Activated CD8-positive, alpha-beta T cell treated with anti-CD3 and anti-CD28 coated beads for 36 hours (primary cell): ENCODE measurements at regions not wholly inside any gene's neighbourhood (a gene's known extent, or its start where the extent isn't known, plus 50 kb on each side); places are given as distances from the start of the nearest gene placed in this dataset.

Experiments
- ATAC-seq: fragments of 200-7000 bp; cut with Tn5 transposase; one replicate; pipeline ENCODE4 v1.10.0; 2021; ENCODE audit warnings: mild to moderate bottlenecking, moderate library complexity
- CTCF ChIA-PET: fragments of 350-600 bp; sonication (Branson Sonifier 250); formaldehyde crosslinking; loops from one replicate; lab custom pipeline; 2021; ENCODE audit warnings: antibody characterized with exemption; lab: Charles Lee
- POLR2A ChIA-PET: fragments of 350-600 bp; sonication (Branson Sonifier 250); formaldehyde crosslinking; loops from one replicate; lab custom pipeline; 2021; ENCODE audit warnings: antibody characterized with exemption; lab: Charles Lee
- DNase-seq: peaks from one replicate; pipeline ENCODE4 v3.0.0-alpha.2; 2020
- H3K27ac Mint-ChIP-seq: one replicate; pipeline ENCODE4 v1.8.0; 2021; ENCODE audit warnings: mild to moderate bottlenecking, mixed read lengths
- H3K27me3 Mint-ChIP-seq: one replicate; pipeline ENCODE4 v1.8.0; 2021; ENCODE audit warnings: mixed read lengths
- H3K36me3 Mint-ChIP-seq: one replicate; pipeline ENCODE4 v1.8.0; 2021; ENCODE audit warnings: low read depth, mixed read lengths
- H3K4me1 Mint-ChIP-seq: one replicate; pipeline ENCODE4 v1.8.0; 2021; ENCODE audit warnings: low read depth, mixed read lengths
- H3K4me3 Mint-ChIP-seq: one replicate; pipeline ENCODE4 v1.8.0; 2021; ENCODE audit warnings: mild to moderate bottlenecking, moderate library complexity, mixed read lengths
- H3K9me3 Mint-ChIP-seq: one replicate; pipeline ENCODE4 v1.8.0; 2021; ENCODE audit warnings: mixed read lengths
- intact Hi-C: fragments of 100-400 bp; cut with micrococcal nuclease; formaldehyde crosslinking; loops from one replicate; pipeline ENCODE4 v1.10.0; 2022
- TF ChIP-seq, protein P1 (sequence below): fragments of 200-600 bp; IDR thresholded peaks from one replicate; pipeline ENCODE4 v1.8.0; 2022; ENCODE audit warnings: antibody characterized with exemption, mild to moderate bottlenecking

- Mint-ChIP-seq H3K9me3 (no peaks in the 10 kb centered on the region), H3K27me3 (peaks cover 2% of the 10 kb centered on the region), H3K36me3 (no peaks in the 10 kb centered on the region), H3K27ac (no peak overlapping the region), H3K4me3 (no peak overlapping the region), H3K4me1 (peaks cover 5% of the 10 kb centered on the region)
- DNase-seq: no peak
- ChIA-PET POLR2A (no interaction called here), CTCF (interaction anchor here (0.9 to 1.4 kb wide), 3 partner anchors 266 to 460 kb away, joined by 3 to 4 read pairs (median 3); no protein-coding TSS in a partner anchor)
- no peak for ATAC-seq
- TF ChIP-seq, protein P1, sequence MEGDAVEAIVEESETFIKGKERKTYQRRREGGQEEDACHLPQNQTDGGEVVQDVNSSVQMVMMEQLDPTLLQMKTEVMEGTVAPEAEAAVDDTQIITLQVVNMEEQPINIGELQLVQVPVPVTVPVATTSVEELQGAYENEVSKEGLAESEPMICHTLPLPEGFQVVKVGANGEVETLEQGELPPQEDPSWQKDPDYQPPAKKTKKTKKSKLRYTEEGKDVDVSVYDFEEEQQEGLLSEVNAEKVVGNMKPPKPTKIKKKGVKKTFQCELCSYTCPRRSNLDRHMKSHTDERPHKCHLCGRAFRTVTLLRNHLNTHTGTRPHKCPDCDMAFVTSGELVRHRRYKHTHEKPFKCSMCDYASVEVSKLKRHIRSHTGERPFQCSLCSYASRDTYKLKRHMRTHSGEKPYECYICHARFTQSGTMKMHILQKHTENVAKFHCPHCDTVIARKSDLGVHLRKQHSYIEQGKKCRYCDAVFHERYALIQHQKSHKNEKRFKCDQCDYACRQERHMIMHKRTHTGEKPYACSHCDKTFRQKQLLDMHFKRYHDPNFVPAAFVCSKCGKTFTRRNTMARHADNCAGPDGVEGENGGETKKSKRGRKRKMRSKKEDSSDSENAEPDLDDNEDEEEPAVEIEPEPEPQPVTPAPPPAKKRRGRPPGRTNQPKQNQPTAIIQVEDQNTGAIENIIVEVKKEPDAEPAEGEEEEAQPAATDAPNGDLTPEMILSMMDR: no peak
- intact Hi-C loops: no loop called here
Measured at GRCh38 chr5:68746643-68747420, 347.0 kb upstream of the SLC30A5 start.

DNA sequence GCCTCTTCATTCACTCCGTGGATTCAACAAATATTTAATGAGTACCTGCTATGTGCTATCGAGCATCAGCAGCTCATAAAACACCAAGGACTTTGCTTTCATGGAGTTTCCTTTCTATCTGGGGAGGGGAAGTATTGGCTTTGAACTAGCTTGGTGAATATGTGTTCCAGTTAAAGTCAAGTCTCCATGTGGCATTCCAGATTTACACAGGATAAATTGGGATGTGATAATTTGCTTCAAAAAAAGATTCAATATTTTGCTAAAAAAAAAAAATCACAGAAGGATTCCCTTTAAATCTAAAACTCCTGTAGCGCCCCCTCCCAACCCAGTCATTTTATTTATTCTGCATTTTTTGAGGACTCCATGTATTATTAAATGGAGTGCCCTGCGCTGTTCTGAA is 346.3 kb upstream of the SLC30A5 start:
- Mint-ChIP-seq H3K9me3 (no peaks in the 10 kb centered on the region), H3K27ac (no peak overlapping the region), H3K27me3 (peaks cover 2% of the 10 kb centered on the region), H3K4me3 (no peak overlapping the region), H3K4me1 (peaks cover 5% of the 10 kb centered on the region), H3K36me3 (no peaks in the 10 kb centered on the region)
- POLR2A ChIA-PET: no interaction called here
- ATAC-seq (no peak), DNase-seq (no peak)
- CTCF ChIA-PET: interaction anchor here (0.9 to 1.4 kb wide), 2 partner anchors 267 to 276 kb away, joined by 3 read pairs; no protein-coding TSS in a partner anchor
- intact Hi-C loops: no loop called here
- TF ChIP-seq, protein P1: no peak

DNA sequence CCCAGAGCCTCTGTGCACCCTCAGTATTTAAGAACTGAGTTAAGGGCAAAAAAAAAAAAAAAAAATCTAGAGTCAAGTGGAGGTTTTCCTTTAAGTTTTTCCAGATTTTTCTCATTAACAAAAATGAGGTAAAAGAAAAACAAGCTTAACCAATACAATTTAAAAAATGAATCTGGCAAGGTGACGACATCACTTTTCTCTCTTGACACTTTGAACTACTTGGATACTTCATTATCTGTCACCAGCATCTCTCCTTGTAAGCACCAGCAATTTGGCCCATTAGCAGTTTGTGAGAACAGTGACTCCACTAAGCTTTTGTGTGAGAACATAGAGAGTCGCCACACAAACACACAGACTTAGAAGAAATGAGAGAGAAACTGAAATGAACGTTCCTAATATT is 345.7 kb upstream of the SLC30A5 start:
- Mint-ChIP-seq H3K4me1 (peaks cover 5% of the 10 kb centered on the region), H3K4me3 (no peak overlapping the region), H3K9me3 (no peaks in the 10 kb centered on the region), H3K36me3 (no peaks in the 10 kb centered on the region), H3K27me3 (peaks cover 2% of the 10 kb centered on the region), H3K27ac (no peak overlapping the region)
- no peak for ATAC-seq
- TF ChIP-seq, protein P1: no peak
- intact Hi-C loops: no loop called here
- ChIA-PET POLR2A (no interaction called here), CTCF (interaction anchor here (1.4 kb wide), 1 partner anchor 277 kb away, joined by 3 read pairs; no protein-coding TSS in a partner anchor)
- no peak for DNase-seq

DNA sequence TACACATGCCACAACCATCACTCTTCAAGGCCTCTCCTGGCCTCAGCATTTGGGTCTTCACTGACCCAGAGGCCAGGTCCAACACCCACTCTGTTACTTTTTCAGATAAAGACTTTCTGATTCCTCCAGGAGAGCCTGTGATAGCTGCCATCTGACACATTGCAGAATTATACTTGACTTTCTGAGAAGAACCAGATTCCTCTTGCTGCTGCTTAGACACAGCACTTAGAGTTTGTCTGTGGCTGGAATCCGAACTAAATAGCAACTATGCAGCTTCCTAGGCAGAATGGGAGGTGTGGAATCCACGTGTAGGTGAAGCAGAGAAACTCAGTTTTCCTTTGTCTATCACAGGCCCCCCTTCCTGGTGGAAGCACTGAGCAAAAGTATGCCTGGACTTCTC is 344.7 kb upstream of the SLC30A5 start:
- ChIA-PET CTCF (no interaction called here), POLR2A (no interaction called here)
- intact Hi-C loops: no loop called here
- no peak for DNase-seq
- H3K27me3 Mint-ChIP-seq: peaks cover 2% of the 10 kb centered on the region
- TF ChIP-seq, protein P1: no peak
- H3K4me3 Mint-ChIP-seq: no peak overlapping the region
- H3K4me1 Mint-ChIP-seq: peaks cover 5% of the 10 kb centered on the region
- no peak for ATAC-seq
- no peak overlapping the region for H3K27ac Mint-ChIP-seq
- no peaks in the 10 kb centered on the region for H3K9me3 Mint-ChIP-seq
- no peaks in the 10 kb centered on the region for H3K36me3 Mint-ChIP-seq

GRCh38 chr5:68749631-68750030 is 344.2 kb upstream of the SLC30A5 start:
- intact Hi-C loops: no loop called here
- Mint-ChIP-seq H3K27ac (no peak overlapping the region), H3K9me3 (no peaks in the 10 kb centered on the region), H3K36me3 (no peaks in the 10 kb centered on the region), H3K4me3 (no peak overlapping the region), H3K27me3 (peaks cover 2% of the 10 kb centered on the region), H3K4me1 (peaks cover 5% of the 10 kb centered on the region)
- DNase-seq (no peak), ATAC-seq (no peak)
- ChIA-PET POLR2A (no interaction called here), CTCF (no interaction called here)
- TF ChIP-seq, protein P1: no peak
